ENCODE measurements at regions not wholly inside any gene's neighbourhood (a gene's known extent, or its start where the extent isn't known, plus 50 kb on each side); places are given as distances from the start of the nearest gene placed in this dataset.

- TF ChIP-seq ZNF232 (CRISPR knock-in tag; IDR thresholded peaks at IDR 0.05) (no peak), ZNF274 (IDR thresholded peaks at IDR 0.05; ENCODE audit: borderline replicate concordance, low read depth, low read length) (no peak), POLR3A (IDR thresholded peaks at IDR 0.05; ENCODE audit: borderline replicate concordance, extremely low read depth, insufficient read depth, insufficient read length) (no peak), RBM17 (IDR thresholded peaks at IDR 0.05; ENCODE audit: borderline replicate concordance, low read depth, low read length) (no peak)
- TF ChIP-seq, protein P1, sequence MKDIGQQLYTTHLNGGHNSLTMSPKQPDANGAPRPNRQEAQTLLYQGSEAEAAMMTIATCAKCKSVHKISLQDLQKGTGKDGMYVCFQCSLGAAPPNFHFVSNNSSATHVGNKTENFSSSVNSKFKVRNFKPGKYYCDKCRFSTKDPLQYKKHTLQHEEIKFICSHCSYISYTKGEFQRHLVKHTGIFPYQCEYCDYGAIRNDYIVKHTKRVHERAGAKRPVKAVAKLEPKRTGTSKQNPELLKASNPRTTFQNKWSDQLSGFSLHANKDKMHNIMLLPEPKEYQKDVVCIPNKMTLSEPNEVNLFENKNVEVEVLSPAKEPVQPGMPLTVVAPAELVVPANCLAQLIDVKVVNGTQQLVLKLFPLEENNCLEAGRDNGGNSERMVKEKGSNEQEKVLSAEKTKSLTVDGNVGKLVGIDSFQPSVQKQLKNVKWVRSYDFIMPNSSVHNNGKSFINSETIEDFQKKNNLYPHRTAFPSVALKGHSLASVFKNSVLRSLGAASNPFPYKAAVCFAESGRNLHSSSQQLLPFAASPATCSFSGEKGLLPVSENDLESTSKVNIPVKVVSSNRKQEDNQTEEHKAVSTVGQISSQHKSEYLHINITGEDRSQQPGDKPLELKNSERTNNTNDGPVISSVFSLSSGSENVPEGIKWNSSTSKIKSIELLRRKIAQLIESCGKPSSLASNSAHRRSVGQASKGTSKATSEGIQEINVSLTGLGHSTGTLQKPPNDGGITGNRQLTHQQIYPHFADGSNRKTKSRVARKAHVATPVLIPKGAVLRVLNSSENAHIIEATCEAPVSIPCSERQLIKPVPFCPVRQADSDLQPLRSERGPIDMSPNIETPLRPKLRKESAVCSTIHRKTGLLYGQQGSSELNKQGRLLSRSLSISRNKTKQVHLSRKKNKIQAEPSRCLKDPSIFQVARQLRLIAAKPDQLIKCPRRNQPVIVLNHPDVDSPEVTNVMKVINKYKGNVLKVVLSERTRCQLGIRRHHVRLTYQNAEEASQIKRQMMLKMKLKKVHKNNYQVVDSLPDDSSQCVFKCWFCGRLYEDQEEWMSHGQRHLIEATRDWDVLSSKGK (CRISPR knock-in tag; IDR thresholded peaks at IDR 0.05), result no peak
These were observed 93.8 kb upstream of the MGMT start (continued) for GRCh38 chr10:129373231-129373630.

GRCh38 chr10:129373718-129374117 is 93.3 kb upstream of the MGMT start:
- intact Hi-C loops (cut with micrococcal nuclease) (no loop called here), in situ Hi-C loops (cut with MboI) (no loop called here)
- Histone ChIP-seq H4K20me1 (replicated peaks; ENCODE audit: control insufficient read depth, insufficient read depth, low read length) (no peaks in the 10 kb centered on the region), H3K4me2 (ENCODE audit: insufficient read depth, low read length) (no peak overlapping the region), H3K27ac (ENCODE audit: extremely low read depth, low read depth, low read length) (no peak overlapping the region), H3K79me2 (ENCODE audit: control insufficient read depth, insufficient read depth, low read length) (no peaks in the 10 kb centered on the region), H3K36me3 (ENCODE audit: control insufficient read depth, insufficient read depth, low read length) (no peaks in the 10 kb centered on the region), H3K9me3 (replicated peaks; ENCODE audit: control insufficient read depth, insufficient read depth, low read depth, low read length) (no peaks in the 10 kb centered on the region), H3K4me3 (no peak overlapping the region), H3K27me3 (ENCODE audit: control insufficient read depth in 2 of 2, insufficient read depth in 2 of 2, low read length in 2 of 2) (peaks cover 0 to 24% of the 10 kb centered on the region in 2 experiments; a peak in 3 of 5 replicates), H2AFZ (ENCODE audit: low read depth, low read length) (no peak overlapping the region), H3K9ac (ENCODE audit: insufficient read depth in 1 of 2, low read depth in 2 of 2, low read length in 2 of 2) (no peak overlapping the region), H3K4me1 (replicated peaks in 1 of 2; ENCODE audit: control insufficient read depth in 2 of 2, insufficient read depth in 2 of 2, low read length in 2 of 2) (no peaks in the 10 kb centered on the region), H3K9me1 (ENCODE audit: control insufficient read depth, insufficient read depth, low read length) (no peaks in the 10 kb centered on the region)
- POLR2A ChIA-PET, result no interaction called here
- DNase-seq (ENCODE audit: extremely low read depth in 1 of 4, low spot score in 3 of 4), result no peak
- no peak for FAIRE-seq
- CTCF ChIA-PET (ENCODE audit: low intra/inter-chr PET ratio), result no interaction called here
- no TSS peak for BruUV-seq (replicated peaks)
- 0% methylated on average over 10 of the region's 12 CpGs for WGBS (ENCODE audit: insufficient coverage, low coverage, missing lambda C conversion rate)
- ATAC-seq, result no peak
- TF ChIP-seq RAD51 (IDR thresholded peaks at IDR 0.05; ENCODE audit: borderline replicate concordance, low read depth) (no peak), KDM1A (IDR thresholded peaks at IDR 0.05) (no peak), HIVEP1 (CRISPR knock-in tag; IDR thresholded peaks at IDR 0.05) (no peak), POU5F1 (IDR thresholded peaks at IDR 0.05; ENCODE audit: borderline replicate concordance, low read depth, low read length, partially characterized antibody) (no peak), LCOR (CRISPR knock-in tag; IDR thresholded peaks at IDR 0.05) (no peak), POLR2H (tag; IDR thresholded peaks at IDR 0.05; ENCODE audit: low read depth) (no peak), NCOA2 (IDR thresholded peaks at IDR 0.05; ENCODE audit: partially characterized antibody in 2 of 2) (no peak), SMARCA5 (IDR thresholded peaks at IDR 0.05) (no peak), ZNF778 (CRISPR knock-in tag; IDR thresholded peaks at IDR 0.05) (no peak), RBM25 (IDR thresholded peaks at IDR 0.05; ENCODE audit: low read depth, low read length, severe bottlenecking) (no peak)

All from K562 (cell line).